ENCODE measurements at regions not wholly inside any gene's neighbourhood (a gene's known extent, or its start where the extent isn't known, plus 50 kb on each side); places are given as distances from the start of the nearest gene placed in this dataset.
"Not testable (repeated sequence)": the region's sequence is repeated elsewhere in the genome, so short reads cannot be mapped to it uniquely, and the experiment has no call there.

DNA sequence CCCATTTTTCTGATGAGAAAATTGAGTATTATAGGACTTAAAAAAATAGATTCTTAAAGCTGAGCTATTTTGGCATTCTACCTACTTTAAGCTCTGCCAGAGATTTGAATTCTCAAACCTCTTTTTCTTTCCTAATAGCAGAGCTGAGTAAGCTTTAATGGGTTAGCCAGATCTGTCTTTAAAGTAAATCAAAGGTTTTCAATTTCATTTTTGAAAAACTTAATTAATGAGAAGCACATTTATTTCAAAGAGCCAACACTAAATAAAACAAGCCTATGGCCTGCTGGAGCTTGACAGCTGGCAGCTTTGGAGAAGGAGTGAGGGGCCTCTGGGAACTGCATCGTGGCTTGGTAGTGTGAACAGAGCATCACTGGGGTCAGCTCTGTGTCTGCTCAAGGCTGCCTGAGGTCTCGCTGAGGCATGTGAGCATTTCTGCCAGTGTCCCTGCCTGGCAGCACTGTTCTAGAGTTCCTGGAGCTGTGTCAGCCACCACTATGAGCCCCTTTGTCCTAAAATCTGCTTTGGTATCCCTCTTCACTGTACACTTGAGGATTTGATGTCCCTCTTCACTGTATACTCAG is 50.4 kb upstream of the PRSS23 start:
- DNase-seq: no peak

DNA sequence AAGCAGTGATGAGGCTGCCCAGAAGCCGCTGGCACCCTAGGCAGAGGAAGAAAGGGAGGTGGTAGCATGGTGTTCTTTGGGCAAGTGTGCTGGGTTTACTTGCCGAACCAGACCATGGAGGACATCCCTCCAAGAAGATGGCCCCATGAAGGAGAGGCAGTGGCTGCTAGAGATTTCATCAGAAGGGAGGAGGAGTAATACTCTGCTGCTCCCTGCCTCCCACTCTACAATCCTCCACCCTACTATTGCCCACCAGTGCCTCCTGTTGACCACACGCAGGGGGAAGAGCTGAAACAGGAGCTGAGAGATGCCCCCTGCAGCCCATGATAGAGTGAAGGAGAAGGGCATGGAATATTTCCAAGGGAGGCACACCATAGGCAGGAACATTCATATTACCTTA is 51.0 kb upstream of the PRSS23 start:
- DNase-seq: no peak

DNA sequence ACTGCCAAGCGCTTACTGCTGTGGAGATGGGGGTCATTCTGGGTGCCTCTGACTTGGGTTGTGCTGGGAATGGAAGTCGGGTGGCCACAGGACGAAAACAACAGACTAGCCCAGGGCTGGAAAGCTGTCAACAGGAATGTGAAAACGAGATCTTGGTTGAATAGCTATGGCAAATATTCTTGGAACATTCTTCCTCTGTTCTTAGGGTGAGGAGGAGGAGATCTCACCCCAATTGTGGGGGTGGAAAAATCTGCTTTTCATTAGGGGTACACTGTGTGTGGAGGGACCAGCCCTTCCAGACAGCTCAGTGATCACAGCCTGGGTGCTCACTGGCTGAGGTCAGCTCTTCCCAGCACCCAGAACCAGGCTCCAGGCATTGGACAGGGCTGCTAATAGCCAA is 52.0 kb upstream of the PRSS23 start:
- no peak for DNase-seq

DNA sequence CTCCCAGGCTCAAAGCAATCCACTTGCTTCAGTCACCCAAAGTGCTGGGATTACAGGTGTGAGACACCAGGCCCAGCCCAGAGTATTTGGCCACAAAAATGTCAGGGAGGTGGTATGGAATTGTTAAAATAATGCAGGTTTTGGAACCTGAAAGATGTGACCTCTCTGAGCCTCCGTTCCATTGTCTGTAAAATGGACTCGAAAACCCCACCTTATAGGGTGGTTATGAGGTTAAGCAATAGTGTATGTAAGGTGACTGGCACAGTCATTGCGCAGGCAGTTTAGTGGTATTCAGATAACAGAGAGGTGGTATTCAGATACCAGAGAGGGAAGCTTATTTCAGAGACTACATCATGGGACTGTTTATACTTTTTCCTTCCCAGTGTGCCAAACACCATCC is 52.5 kb upstream of the PRSS23 start:
- no peak for DNase-seq

DNA sequence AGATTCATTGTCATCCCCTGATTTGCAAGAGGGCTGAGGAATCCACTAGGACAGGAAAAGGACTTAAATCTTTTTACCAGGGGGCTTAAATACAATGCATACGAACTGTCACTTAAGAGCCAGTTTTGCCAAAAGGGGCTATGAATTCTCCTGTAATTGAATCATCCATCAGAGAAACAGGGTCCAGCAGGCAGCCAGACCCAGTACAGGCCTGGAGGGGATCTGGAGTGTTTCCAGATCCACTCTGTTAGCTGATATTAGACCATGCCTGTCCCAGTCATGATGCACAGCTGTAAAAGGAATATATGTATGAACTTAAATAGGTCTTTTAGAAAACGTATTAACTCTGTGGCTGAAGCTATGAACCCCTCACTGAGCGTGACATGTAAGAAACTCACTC is 53.8 kb upstream of the PRSS23 start:
- DNase-seq: no peak

DNA sequence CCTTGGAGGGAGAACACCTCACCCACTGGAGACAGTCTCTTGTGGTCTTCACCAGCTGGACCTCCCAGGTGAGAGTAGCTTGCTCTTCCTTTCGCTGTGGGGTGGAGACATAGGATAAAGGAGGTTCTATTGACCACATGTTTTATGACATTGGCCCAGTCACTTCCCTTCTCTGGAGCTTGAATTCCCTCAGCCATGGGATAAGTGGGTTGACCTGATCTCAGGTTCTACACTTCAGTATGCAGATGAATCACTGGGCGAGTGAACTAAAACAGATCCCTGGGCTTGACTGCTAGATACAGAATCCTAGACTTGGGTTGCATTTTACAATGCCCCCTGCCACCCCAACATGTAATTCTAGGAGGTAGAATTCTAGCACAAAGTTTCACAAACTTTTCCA is 54.8 kb upstream of the PRSS23 start:
- DNase-seq: no peak

DNA sequence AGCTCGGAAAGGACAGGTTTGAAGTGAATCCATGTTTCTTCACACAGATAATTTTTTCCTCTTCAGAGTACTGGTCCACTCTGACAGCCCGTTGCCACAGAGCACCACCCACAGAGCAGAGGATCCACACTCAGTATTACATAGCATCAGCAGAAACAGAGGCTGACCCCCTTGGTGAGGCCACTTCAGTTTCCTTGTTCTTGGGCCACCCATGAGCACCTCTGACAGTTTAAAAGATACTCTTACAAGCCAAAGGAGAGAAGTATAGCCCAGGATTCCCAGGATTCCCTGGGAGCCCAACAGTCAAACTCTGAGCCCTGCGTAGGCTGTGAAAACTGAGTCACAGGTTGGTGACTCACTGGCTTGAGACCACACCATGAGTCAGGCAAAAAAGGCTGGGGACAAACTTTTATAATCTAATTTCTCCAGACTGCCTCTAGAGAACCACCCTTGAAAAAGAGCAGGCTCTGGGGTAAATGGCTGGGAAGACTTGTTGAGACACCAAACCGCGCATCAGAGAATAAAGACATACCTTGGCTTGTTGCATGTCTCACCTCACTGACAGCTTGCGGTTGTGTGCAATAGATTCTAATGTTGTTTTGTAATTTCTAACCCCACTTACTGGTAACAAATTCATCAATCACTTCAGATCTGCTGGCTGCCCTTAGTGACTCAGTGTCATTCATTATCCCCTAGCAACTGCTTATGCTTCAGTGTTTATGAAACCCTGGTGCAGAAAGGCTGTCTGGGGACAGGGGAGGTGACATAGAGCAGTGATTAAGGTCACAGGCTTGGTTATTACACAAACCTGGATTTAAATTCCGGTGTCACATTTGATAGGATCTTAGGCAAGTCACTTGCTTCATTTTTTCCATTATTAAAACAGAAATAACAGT is 56.9 kb upstream of the PRSS23 start:
- DNase-seq: no peak

DNA sequence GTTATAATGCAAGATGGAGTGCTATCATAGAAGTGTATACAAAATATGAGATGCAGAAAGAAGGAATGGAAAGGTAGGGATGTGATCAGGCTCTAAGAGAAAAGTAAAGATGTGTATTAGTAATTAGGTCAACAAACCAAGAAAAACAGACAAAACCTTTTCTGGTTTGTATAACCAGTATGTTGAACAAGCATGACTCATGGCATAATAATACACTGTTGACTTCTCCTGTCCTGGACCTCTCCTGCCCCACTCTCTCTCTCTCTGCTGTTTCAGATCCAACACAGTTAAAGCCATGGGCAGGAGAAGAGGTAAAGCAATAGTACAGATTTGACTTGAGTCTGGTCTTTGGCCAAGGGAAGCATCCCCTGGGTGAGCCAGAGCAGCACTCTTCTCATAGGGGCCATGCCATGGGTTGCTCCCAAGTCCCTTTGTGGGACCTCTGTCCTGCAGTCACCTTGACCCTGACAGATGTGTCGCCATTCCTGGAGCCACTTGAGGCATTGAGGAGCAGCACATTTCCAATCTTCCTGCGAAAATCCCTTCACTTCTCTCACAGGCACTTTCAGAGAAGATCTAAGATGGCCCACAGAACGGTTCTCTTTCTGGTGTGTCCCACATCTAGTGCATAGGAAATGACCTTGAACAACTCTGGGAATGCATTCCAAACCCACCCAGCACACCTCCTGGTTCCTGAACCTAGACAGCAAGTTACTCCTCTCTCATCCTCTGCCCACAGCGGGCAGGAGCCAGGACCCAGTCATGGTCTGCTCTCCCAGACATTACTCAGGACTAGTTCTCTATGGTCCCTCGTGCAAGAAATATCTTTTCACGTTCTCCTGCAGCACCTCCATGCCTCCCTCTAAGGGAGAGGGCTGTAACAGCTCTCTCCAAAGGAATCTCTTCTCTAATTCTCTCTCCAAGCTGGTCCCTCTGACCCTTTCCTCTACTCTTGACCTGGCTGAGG is 58.2 kb upstream of the PRSS23 start:
- DNase-seq: no peak

DNA sequence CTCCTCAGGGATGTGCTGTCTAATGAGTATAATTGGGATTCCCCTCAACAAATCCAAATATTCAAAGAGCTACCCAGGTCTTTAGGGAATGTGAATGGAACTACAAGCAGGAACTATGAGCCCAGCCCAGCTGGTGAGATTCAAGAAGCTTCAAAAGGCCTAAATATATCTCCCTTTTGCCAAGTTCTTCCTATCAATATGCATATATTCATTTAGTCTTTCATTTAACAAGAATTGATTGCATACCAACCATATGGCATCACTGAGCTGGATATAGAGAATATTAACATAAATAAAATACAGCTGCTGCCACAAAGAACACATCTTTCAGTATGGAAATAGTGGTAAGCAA is 58.9 kb upstream of the PRSS23 start:
- no peak for DNase-seq

DNA sequence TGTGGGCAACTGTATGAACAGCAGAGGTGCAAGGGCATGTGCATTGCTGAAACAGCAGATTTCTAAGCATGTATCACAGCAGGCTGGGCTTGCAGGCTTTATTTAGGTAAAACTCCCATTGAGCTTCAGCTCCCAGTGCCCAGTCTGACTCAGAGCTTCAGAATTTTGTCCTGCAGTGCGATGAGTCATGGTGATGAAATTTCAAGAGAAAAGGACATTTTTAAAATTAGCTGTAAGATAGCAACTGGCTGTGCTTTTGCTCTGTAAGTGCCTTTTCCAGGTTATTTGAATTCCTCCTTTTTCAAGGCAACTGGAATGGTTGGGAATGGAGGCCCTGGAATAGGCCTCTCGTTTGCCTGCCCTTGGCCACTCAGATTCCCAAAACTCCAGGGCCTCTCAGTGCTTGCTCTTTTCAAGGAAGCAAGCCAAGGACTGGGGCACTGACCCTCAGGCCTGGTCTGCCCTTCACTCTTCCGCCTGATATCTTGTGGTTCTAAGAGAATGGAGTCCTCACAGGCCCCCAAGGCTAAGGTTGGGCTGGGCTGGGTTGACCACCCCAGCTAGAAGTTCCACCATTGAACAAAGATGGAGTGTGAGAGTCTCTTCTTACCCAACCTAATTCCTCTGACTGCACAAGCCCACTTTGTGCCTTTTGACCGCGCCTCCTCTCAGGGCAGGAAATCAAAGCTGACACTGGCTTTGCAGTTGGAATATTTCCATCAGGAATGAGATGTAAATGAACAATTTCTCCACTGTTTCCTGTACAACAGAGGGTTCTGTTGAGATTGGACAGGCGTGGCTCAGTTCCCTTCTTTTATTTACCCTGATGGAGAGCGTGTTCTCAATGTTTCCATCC is 59.5 kb upstream of the PRSS23 start:
- peak in 1 of 2 donors; percentile 7 for DNase-seq

DNA sequence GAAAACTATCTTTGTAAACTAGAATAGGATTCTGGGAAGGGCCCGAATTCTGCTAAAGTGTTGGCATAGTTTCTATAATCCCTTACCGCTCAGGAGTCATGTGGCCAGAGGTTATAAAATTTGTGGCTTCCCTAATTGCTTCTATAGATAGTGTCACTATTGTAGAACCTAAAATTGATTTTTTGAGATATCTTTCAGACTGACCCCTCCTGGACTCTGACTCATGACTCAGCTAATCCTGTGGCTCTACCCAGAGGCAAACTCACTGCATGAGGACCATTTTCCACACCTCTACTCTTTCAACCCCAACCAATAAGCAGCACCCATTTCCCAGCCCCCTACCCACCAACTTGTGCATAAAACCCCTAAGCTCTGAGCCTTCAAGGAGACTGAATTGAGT is 61.8 kb upstream of the PRSS23 start:
- DNase-seq: no peak

DNA sequence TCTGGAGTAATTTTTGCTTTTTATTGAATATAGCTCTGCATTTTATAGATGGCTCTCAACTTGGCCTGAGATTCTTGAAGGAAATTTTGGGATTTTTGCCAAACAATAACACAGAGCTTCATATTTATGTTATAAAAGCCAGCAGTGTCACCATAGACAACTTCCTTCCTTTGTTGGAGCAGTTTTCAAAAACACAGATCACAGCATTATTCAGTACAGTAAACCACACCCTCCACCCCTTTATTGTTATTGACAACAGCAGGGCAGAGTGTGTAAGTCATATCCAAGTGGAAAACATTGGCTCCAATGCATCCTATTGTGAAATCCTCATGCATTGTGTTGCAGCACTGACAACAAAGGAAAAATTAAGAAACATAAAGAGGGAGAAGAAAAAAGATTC is 62.6 kb upstream of the PRSS23 start:
- DNase-seq: no peak

DNA sequence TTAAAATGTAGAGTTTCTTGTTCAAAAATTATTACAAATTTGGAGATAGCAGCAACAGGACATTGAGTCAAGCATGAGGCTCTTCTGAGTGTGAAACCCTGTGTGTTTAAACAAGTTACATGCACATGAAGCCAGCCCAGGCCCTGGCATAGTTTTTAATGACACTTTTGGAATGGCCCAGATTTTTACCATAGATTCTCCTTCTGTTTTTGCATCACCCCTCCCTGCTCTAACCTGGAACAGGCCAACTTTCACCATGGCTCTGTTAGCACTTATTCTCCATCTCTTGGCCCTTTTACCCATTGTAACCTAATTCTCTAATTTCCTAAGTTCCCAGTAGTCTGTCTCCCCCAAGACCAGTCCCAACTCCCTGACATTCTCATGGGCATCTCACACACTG is 63.1 kb upstream of the PRSS23 start:
- DNase-seq: no peak

DNA sequence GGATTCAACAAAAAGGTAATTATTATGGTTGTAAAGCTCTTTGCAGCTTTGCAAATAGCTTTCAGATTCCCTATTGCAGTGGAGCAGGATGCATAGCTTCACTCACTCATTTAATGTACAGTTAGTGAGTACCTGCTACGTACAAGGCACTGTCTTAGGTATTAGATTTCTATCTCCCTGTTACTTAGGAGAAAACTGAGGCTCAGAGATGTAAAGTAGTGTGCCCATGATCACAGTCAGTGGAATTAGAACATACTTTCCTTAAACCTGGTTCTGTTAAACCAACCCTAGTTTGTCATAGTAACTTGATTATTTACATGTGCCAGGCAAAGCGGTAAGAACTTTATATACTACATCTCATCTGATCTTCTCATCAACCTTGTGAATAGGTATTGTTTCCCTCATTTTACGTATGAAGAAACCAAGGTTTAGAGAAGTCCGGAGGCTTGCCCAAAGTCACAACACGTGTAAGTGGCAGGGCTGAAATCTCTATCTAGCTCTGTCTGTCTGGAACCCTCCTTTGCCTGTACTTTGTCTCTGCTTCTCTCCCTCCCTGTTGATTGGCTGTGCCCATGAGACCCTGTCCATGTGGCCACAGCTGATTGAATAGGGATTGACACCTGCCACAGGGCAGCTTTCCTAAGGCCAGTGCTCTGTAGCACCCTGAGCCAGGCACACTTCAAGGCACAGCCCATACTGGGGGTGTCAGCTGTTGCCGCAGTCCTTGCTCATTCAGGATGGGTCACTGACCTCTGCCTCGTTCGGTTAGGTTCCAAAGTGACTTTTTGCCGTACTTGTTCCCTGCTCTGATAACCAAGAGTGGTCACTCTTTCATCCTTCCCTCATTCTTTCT is 63.8 kb upstream of the PRSS23 start:
- no peak for DNase-seq

DNA sequence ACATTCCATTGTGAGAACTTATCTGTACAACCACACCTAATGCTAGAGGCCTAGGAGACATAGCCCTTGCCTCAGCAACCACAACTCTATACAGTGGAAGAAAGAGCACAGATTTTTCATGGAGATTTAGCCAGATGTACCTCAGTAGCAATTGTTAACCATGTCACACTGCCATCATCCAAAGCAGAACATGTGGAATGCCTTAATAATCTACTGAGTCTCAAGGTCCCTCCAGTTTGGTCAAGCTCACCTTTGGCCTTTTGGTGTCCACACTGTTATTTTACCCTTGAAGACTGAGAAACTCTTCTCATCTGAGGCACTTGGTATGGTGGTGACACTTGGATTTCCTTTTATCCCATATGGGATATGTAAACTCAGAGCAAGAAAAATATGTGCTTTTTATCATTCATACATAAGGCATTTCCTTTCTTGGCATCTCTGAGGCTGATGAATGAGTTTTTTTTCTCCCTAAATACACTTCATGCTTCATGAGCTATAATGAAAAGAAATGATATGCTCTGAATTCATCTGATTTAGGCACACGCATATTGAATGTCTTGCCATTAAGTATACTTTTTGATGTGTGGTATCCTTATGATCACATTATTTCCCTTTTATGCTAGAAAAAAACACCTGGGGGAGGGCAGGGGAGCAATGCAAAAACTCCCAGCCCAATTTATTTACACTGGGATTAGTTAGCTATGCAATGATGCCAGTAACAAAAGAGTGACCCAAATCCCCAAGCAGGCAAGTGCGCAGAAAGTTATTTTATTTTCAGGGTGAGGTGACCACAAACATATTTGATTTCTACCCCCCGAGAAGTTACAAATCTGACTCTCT is 63.3 kb upstream of the ME3 start:
- no peak for DNase-seq

DNA sequence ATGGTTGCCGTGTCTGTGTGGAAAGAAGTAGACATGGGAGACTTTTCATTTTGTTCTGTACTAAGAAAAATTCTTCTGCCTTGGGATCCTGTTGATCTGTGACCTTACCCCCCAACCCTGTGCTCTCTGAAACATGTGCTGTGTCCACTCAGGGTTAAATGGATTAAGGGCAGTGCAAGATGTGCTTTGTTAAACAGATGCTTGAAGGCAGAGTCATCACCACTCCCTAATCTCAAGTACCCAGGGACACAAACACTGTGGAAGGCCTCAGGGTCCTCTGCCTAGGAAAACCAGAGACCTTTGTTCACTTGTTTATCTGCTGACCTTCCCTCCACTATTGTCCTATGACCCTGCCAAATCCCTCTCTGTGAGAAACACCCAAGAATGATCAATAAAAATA is 60.3 kb upstream of the ME3 start:
- DNase-seq: not testable (repeated sequence)

DNA sequence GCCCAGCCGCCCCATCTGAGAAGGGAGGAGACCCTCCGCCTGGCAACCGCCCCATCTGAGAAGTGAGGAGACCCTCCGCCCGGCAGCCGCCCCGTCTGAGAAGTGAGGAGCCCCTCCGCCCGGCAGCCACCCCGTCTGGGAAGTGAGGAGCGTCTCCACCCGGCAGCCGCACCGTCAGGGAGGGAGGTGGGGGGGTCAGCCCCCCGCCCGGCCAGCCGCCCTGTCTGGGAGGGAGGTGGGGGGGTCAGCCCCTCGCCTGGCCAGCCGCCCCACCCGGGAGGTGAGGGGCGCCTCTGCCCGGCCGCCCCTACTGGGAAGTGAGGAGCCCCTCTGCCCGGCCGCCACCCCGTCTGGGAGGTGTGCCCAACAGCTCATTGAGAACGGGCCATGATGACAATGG is 59.9 kb upstream of the ME3 start:
- DNase-seq: not testable (repeated sequence)

DNA sequence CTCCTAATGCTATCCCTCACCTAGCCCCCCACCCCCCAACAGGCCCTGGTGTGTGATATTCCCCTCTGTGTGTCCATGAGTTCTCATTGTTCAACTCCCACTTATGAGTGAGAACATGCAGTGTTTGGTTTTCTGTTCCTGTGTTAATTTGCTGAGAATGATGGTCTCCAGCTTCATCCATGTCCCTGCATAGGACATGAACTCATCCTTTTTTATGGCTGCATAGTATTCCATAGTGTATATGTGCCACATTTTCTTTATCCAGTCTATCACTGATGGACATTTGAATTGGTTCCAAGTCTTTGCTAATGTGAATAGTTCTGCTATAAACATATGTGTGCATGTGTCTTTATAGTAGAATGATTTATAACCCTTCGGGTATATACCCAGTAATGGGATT is 57.2 kb upstream of the ME3 start:
- not testable (repeated sequence) for DNase-seq

DNA sequence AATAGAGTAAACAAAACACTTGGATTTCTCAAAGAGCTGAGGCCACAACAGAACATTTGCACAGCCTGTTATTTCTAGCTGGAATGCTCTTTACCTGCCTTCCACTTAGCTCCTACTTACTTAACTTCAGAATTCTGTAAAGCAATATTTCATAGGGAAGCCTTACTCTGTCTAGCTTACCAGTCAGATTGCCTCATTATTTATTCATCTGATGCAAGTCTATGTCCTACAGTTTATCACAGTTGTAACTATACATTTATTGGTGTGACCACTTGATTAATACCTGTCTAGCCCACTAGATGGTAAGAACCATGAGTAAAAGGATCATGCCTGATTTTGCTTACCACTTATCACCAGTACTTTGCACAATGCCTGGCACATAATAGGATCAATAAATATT is 56.1 kb upstream of the ME3 start:
- DNase-seq: no peak

DNA sequence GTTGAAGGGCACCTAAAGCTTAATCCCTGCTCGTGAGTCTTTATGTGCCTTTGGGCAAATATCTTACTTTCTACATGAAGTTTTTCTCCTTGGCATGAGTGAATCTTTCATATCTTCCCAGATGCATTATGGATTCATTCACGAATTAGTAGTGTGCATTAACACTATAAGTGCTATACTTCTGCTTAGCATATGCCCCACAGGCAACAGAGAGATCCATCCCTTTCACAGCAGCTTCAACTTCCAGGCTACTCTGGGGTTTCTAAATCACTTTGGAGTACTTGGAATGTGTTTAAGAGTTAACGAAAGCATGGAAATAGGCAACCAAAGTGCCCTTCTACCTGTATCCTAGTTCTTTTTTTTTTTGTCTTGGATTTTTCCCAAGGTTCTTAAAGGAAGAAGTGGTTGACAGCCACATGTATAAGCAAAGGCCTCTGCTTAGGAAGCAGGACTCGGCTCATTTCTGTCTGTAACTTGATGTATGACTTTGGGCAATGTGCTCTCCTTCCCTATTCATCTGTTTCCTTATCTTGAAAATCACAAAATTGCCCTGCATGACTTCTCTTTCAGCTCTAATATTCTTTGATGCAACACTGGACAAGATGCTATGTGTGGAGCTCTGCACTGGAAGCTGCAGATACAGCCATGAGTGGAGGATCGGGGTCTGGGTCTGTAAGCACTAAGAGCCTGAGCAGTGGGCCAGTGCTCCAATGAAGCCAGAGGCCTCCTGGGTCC is 54.5 kb upstream of the ME3 start:
- DNase-seq: no peak
